SK-N-SH (cell line): ENCODE measurements at regions not wholly inside any gene's neighbourhood (a gene's known extent, or its start where the extent isn't known, plus 50 kb on each side); places are given as distances from the start of the nearest gene placed in this dataset.

Experiments used
- CTCF ChIA-PET: fragments of 300-600, 350-600 bp; formaldehyde crosslinking; extraction: SDS; loops from one replicate; lab custom pipeline; 2021; lab: Yijun Ruan, JAX
- POLR2A ChIA-PET: fragments of 350-600 bp; sonication (Branson Sonifier 250); formaldehyde crosslinking; extraction: SDS; loops from one replicate; lab custom pipeline; 2020; ENCODE audit warnings: antibody characterized with exemption, inconsistent platforms; lab: Yijun Ruan, JAX
- DNase-seq: peaks from one replicate; pipeline ENCODE4 v3.0.0; 2012
- H2AFZ ChIP-seq: fragments of 200-600 bp; sonication (generic); 2 replicates; pipeline ENCODE4 v1.8.1; 2016; ENCODE audit warnings: antibody characterized with exemption, mild to moderate bottlenecking, low read depth
- H3F3A ChIP-seq: fragments of 200-600 bp; sonication (generic); replicated peaks from 2 replicates; pipeline ENCODE3; 2016; ENCODE audit warnings: antibody characterized with exemption, mild to moderate bottlenecking; ENCODE audit not compliant: insufficient read depth
- H3K27ac ChIP-seq, 2 experiments: fragments of 200-500 bp in 1 of 2; fragments of 200-600 bp in 1 of 2; sonication (Bioruptor generic) in 1 of 2; sonication (generic), shearing (Covaris generic) in 1 of 2; 2 replicates each; pipeline versions ENCODE4 v1.5.1 to v1.6.1; 2014 to 2016; ENCODE audit warnings: low read depth in 2 of 2, inconsistent platforms in 1 of 2, low read length in 1 of 2, mild to moderate bottlenecking in 1 of 2, mixed read lengths in 1 of 2
- H3K27me3 ChIP-seq: fragments of 200-600 bp; sonication (generic), shearing (Covaris generic); 2 replicates; pipeline ENCODE4 v1.6.1; 2016; ENCODE audit warnings: mixed run types; ENCODE audit not compliant: insufficient read depth
- H3K36me3 ChIP-seq, 2 experiments: fragments of 200-500 bp in 1 of 2; fragments of 200-600 bp in 1 of 2; sonication (Bioruptor generic) in 1 of 2; sonication (generic) in 1 of 2; replicated peaks in 1 of 2; 2 replicates each; pipeline versions ENCODE3 to v1.5.1; 2014 to 2016; ENCODE audit warnings: low read length in 1 of 2, mild to moderate bottlenecking in 1 of 2; ENCODE audit not compliant: insufficient read depth in 2 of 2, control insufficient read depth in 1 of 2
- H3K4me1 ChIP-seq, 2 experiments: fragments of 200-500 bp in 1 of 2; fragments of 200-600 bp in 1 of 2; sonication (Bioruptor generic) in 1 of 2; sonication (generic), shearing (Covaris generic) in 1 of 2; 2 replicates each; pipeline versions ENCODE4 v1.5.1 to v1.6.1; 2014 to 2016; ENCODE audit warnings: low read depth in 1 of 2, low read length in 1 of 2, mixed run types in 1 of 2; ENCODE audit not compliant: insufficient read depth in 2 of 2, control insufficient read depth in 1 of 2
- H3K4me2 ChIP-seq: fragments of 200-600 bp; sonication (generic), shearing (Covaris generic); 2 replicates; pipeline ENCODE4 v1.6.1; 2017; ENCODE audit warnings: mixed run types
- H3K4me3 ChIP-seq, 2 experiments: fragments of 200-500 bp in 1 of 2; fragments of 200-600 bp in 1 of 2; sonication (Bioruptor generic) in 1 of 2; sonication (generic), shearing (Covaris generic) in 1 of 2; 2 replicates each; pipeline versions ENCODE4 v1.5.1 to v1.8.1; 2014 to 2016; ENCODE audit warnings: low read depth in 2 of 2, inconsistent platforms in 1 of 2, low read length in 1 of 2, mild to moderate bottlenecking in 1 of 2, mixed read lengths in 1 of 2, moderate library complexity in 1 of 2
- H3K79me2 ChIP-seq: fragments of 200-600 bp; sonication (generic); 2 replicates; pipeline ENCODE4 v1.8.1; 2017; ENCODE audit warnings: mild to moderate bottlenecking; ENCODE audit not compliant: insufficient read depth
- H3K9ac ChIP-seq: fragments of 200-600 bp; sonication (generic); 2 replicates; pipeline ENCODE4 v1.6.1; 2017; ENCODE audit warnings: mixed run types
- H3K9me2 ChIP-seq: fragments of 200-600 bp; sonication (generic); 2 replicates; pipeline ENCODE4 v1.6.1; 2017; ENCODE audit warnings: mixed run types
- H3K9me3 ChIP-seq: fragments of 200-600 bp; sonication (generic); 2 replicates; pipeline ENCODE4 v1.6.1; 2017; ENCODE audit warnings: mixed run types, mild to moderate bottlenecking, moderate library complexity
- H4K20me1 ChIP-seq: fragments of 200-600 bp; sonication (generic); 2 replicates; pipeline ENCODE4 v1.6.1; 2017; ENCODE audit warnings: mild to moderate bottlenecking, mixed run types; ENCODE audit not compliant: insufficient read depth
- EZH2phosphoT487 ChIP-seq: fragments of 200-600 bp; sonication (generic); IDR thresholded peaks from 2 replicates; pipeline ENCODE4 v1.6.1; 2017; ENCODE audit warnings: low read depth, mixed run types, mild to moderate bottlenecking, antibody characterized with exemption, moderate library complexity, borderline replicate concordance
- FOXJ3 ChIP-seq: sonication (generic); formaldehyde crosslinking; IDR thresholded peaks from 2 replicates; pipeline ENCODE4 v1.5.1; 2020; ENCODE audit warnings: mild to moderate bottlenecking, missing genetic modification reagents
- FOXM1 ChIP-seq: IDR thresholded peaks from 2 replicates; pipeline ENCODE4 v1.4.0; 2012; ENCODE audit warnings: low read depth, mild to moderate bottlenecking
- GABPA ChIP-seq: IDR thresholded peaks from 2 replicates; pipeline ENCODE4 v1.4.0; 2012; ENCODE audit warnings: low read depth, mild to moderate bottlenecking
- GATA2 ChIP-seq: sonication (generic); formaldehyde crosslinking; IDR thresholded peaks from 2 replicates; pipeline ENCODE4 v1.5.0; 2020; ENCODE audit warnings: mild to moderate bottlenecking, missing genetic modification reagents
- JUND ChIP-seq: IDR thresholded peaks from 2 replicates; pipeline ENCODE4 v1.4.0; 2012
- MEF2A ChIP-seq: IDR thresholded peaks from 2 replicates; pipeline ENCODE4 v1.4.0; 2012; ENCODE audit warnings: low read depth, borderline replicate concordance
- NFIC ChIP-seq: IDR thresholded peaks from 2 replicates; pipeline ENCODE4 v1.4.0; 2012; ENCODE audit warnings: borderline replicate concordance
- PBX3 ChIP-seq: IDR thresholded peaks from 2 replicates; pipeline ENCODE4; 2012
- POLR2AphosphoS5 ChIP-seq: IDR thresholded peaks from 2 replicates; pipeline ENCODE4 v1.6.1; 2012; ENCODE audit warnings: low read depth, low read length
- RAD21 ChIP-seq: IDR thresholded peaks from 2 replicates; pipeline ENCODE4 v1.6.1; 2012; ENCODE audit warnings: mild to moderate bottlenecking, low read length
- RCOR1 ChIP-seq: fragments of 150-350 bp; IDR thresholded peaks from 2 replicates; pipeline ENCODE4 v1.6.1; 2017; ENCODE audit warnings: antibody characterized with exemption, low read length
- REST ChIP-seq: IDR thresholded peaks from 2 replicates; pipeline ENCODE4 v1.6.1; 2012; ENCODE audit warnings: mild to moderate bottlenecking, low read depth, low read length, moderate library complexity
- RFX5 ChIP-seq: IDR thresholded peaks from 2 replicates; pipeline ENCODE4 v1.6.1; 2012; ENCODE audit warnings: mild to moderate bottlenecking, improper control_type of control experiment, low read length
- RXRA ChIP-seq: IDR thresholded peaks from 2 replicates; pipeline ENCODE4 v1.4.0; 2012; ENCODE audit warnings: low read depth, mild to moderate bottlenecking, borderline replicate concordance
- TAF1 ChIP-seq: IDR thresholded peaks from 2 replicates; pipeline ENCODE4 v1.6.1; 2012; ENCODE audit warnings: low read depth, mild to moderate bottlenecking, low read length, moderate library complexity, borderline replicate concordance
- TCF12 ChIP-seq: IDR thresholded peaks from 2 replicates; pipeline ENCODE4 v1.4.0; 2012
- TEAD4 ChIP-seq: IDR thresholded peaks from 2 replicates; pipeline ENCODE4 v1.4.0; 2012; ENCODE audit warnings: mild to moderate bottlenecking, borderline replicate concordance; ENCODE audit not compliant: insufficient read depth
- YY1 ChIP-seq: IDR thresholded peaks from 2 replicates; pipeline ENCODE4 v1.4.0; 2012; ENCODE audit warnings: low read depth, mild to moderate bottlenecking
- WGBS: methylation state at CpG from one replicate; pipeline ENCODE4 v1.1.6; 2017; ENCODE audit warnings: low lambda C conversion rate; 5-methylcytosine and 5-hydroxymethylcytosine counted together

GRCh38 chr3:81022339-81022738 is 739.1 kb downstream of the GBE1 start:
- POLR2A ChIA-PET, result no interaction called here
- Histone ChIP-seq H3K9me2 (no peaks in the 10 kb centered on the region), H3K4me1 (no peaks in the 10 kb centered on the region), H4K20me1 (no peaks in the 10 kb centered on the region), H2AFZ (no peak overlapping the region), H3K4me3 (no peak overlapping the region), H3K9ac (no peak overlapping the region), H3K9me3 (no peaks in the 10 kb centered on the region), H3K27me3 (no peaks in the 10 kb centered on the region), H3K36me3 (no peaks in the 10 kb centered on the region), H3K27ac (no peak overlapping the region), H3F3A (no peaks in the 10 kb centered on the region)
- no peak for TF ChIP-seq MEF2A
- no peak for TF ChIP-seq JUND
- TF ChIP-seq GATA2 (CRISPR knock-in tag), result no peak
- no peak for TF ChIP-seq RCOR1
- no peak for TF ChIP-seq NFIC
- TF ChIP-seq FOXM1, result no peak
- TF ChIP-seq, all 33 proteins: peak for 0
- WGBS, result 35% methylated on average over 3 of the region's 3 CpGs
- no peak overlapping the region for H3K4me2 ChIP-seq
- no peaks in the 10 kb centered on the region for H3K79me2 ChIP-seq
- no peak for DNase-seq
- CTCF ChIA-PET, result no interaction called here

GRCh38 chr3:81013360-81013759 is 748.1 kb downstream of the GBE1 start:
- H3K4me1 ChIP-seq, result no peaks in the 10 kb centered on the region
- H3K4me2 ChIP-seq, result no peak overlapping the region
- POLR2A ChIA-PET, result no interaction called here
- no peaks in the 10 kb centered on the region for H3K27me3 ChIP-seq
- H3K36me3 ChIP-seq, result no peaks in the 10 kb centered on the region
- no peak overlapping the region for H3K27ac ChIP-seq
- H4K20me1 ChIP-seq, result no peaks in the 10 kb centered on the region
- DNase-seq, result no peak
- TF ChIP-seq FOXJ3 (CRISPR knock-in tag) (no peak), RXRA (no peak), PBX3 (no peak), YY1 (no peak), RAD21 (no peak), TEAD4 (no peak), GABPA (no peak), POLR2AphosphoS5 (no peak), EZH2phosphoT487 (no peak), REST (no peak), RFX5 (no peak), TCF12 (no peak), TAF1 (no peak)
- no peaks in the 10 kb centered on the region for H3K9me2 ChIP-seq
- no peak overlapping the region for H2AFZ ChIP-seq
- 31% methylated on average over 2 of the region's 2 CpGs for WGBS
- no peaks in the 10 kb centered on the region for H3K9me3 ChIP-seq
- no peaks in the 10 kb centered on the region for H3F3A ChIP-seq
- no peak overlapping the region for H3K4me3 ChIP-seq
- H3K9ac ChIP-seq, result no peak overlapping the region
- CTCF ChIA-PET, result no interaction called here
- no peaks in the 10 kb centered on the region for H3K79me2 ChIP-seq
